Amniotic stem cell (primary cell): ENCODE measurements at regions not wholly inside any gene's neighbourhood (a gene's known extent, or its start where the extent isn't known, plus 50 kb on each side); places are given as distances from the start of the nearest gene placed in this dataset.
"Not testable (repeated sequence)": the region's sequence is repeated elsewhere in the genome, so short reads cannot be mapped to it uniquely, and the experiment has no call there.

Experiments used
- DNase-seq: peaks from one replicate; lab custom pipeline; 2025; lab: John Stamatoyannopoulos, UW

- no peak for DNase-seq
Measured at GRCh38 chr2:53536583-53537361, 230.8 kb upstream of the CHAC2 start.

- no peak for DNase-seq
Measured at GRCh38 chr2:53535234-53535840, 232.3 kb upstream of the CHAC2 start.

- no peak for DNase-seq
Measured at GRCh38 chr2:53530126-53530525, 237.5 kb upstream of the CHAC2 start.

GRCh38 chr2:53527056-53527455, 240.5 kb upstream of the CHAC2 start:
- DNase-seq, result no peak

GRCh38 chr2:53519918-53520841, 247.4 kb upstream of the CHAC2 start:
- DNase-seq, result no peak

GRCh38 chr2:53517406-53517805, 250.2 kb upstream of the CHAC2 start:
- no peak for DNase-seq

- no peak for DNase-seq
Measured at GRCh38 chr2:53516650-53517049, 251.0 kb upstream of the CHAC2 start.

GRCh38 chr2:53515435-53516332, 251.9 kb upstream of the CHAC2 start:
- no peak for DNase-seq

GRCh38 chr2:53513167-53513666, 254.4 kb upstream of the CHAC2 start:
- no peak for DNase-seq

- DNase-seq, result no peak
Measured at GRCh38 chr2:53512071-53512826, 255.4 kb upstream of the CHAC2 start.

- DNase-seq, result no peak
Measured at GRCh38 chr2:53511549-53511948, 256.1 kb upstream of the CHAC2 start.

GRCh38 chr2:53510401-53510800, 257.2 kb upstream of the CHAC2 start:
- no peak for DNase-seq

GRCh38 chr2:53509831-53510388, 257.7 kb upstream of the CHAC2 start:
- no peak for DNase-seq

- no peak for DNase-seq
Measured at GRCh38 chr2:53508667-53509066, 258.9 kb upstream of the CHAC2 start.

GRCh38 chr2:53507070-53507469, 260.5 kb upstream of the CHAC2 start:
- not testable (repeated sequence) for DNase-seq

GRCh38 chr2:53505826-53506225, 261.8 kb upstream of the CHAC2 start:
- DNase-seq, result no peak

- no peak for DNase-seq
Measured at GRCh38 chr2:53504507-53504906, 263.1 kb upstream of the CHAC2 start.

- no peak for DNase-seq
Measured at GRCh38 chr2:53500181-53500580, 267.4 kb upstream of the CHAC2 start.

- DNase-seq, result peak; percentile 69
Measured at GRCh38 chr2:53498210-53498609, 269.4 kb upstream of the CHAC2 start.

GRCh38 chr2:53497020-53497419, 270.6 kb upstream of the CHAC2 start:
- DNase-seq, result no peak
